ENCODE measurements at regions not wholly inside any gene's neighbourhood (a gene's known extent, or its start where the extent isn't known, plus 50 kb on each side); places are given as distances from the start of the nearest gene placed in this dataset.

GRCh38 chr5:97874491-97874890 is 691.4 kb upstream of the RIOK2 start:
- TF ChIP-seq POLR2AphosphoS5 (IDR thresholded peaks at IDR 0.05; ENCODE audit: low read depth, low read length) (no peak), SIN3A (IDR thresholded peaks at IDR 0.05; ENCODE audit: borderline replicate concordance, insufficient read depth, low read length) (no peak), TAF1 (IDR thresholded peaks at IDR 0.05; ENCODE audit: borderline replicate concordance, insufficient read depth, low read length) (no peak), FOXP2 (optimal IDR thresholded peaks at IDR 0.05; ENCODE audit: borderline replicate concordance, extremely low read depth, extremely low read length, insufficient read depth) (no peak), REST (IDR thresholded peaks at IDR 0.05; ENCODE audit: insufficient read depth in 1 of 2, low read depth in 2 of 2, low read length in 2 of 2) (no peak)

- TF ChIP-seq REST (IDR thresholded peaks at IDR 0.05; ENCODE audit: insufficient read depth in 1 of 2, low read depth in 2 of 2, low read length in 2 of 2), result no peak
- no peak for TF ChIP-seq POLR2AphosphoS5 (IDR thresholded peaks at IDR 0.05; ENCODE audit: low read depth, low read length)
- TF ChIP-seq TAF1 (IDR thresholded peaks at IDR 0.05; ENCODE audit: borderline replicate concordance, insufficient read depth, low read length), result no peak
- TF ChIP-seq FOXP2 (optimal IDR thresholded peaks at IDR 0.05; ENCODE audit: borderline replicate concordance, extremely low read depth, extremely low read length, insufficient read depth), result no peak
- TF ChIP-seq SIN3A (IDR thresholded peaks at IDR 0.05; ENCODE audit: borderline replicate concordance, insufficient read depth, low read length), result no peak
Measured at GRCh38 chr5:97876272-97876671, 693.2 kb upstream of the RIOK2 start.

DNA sequence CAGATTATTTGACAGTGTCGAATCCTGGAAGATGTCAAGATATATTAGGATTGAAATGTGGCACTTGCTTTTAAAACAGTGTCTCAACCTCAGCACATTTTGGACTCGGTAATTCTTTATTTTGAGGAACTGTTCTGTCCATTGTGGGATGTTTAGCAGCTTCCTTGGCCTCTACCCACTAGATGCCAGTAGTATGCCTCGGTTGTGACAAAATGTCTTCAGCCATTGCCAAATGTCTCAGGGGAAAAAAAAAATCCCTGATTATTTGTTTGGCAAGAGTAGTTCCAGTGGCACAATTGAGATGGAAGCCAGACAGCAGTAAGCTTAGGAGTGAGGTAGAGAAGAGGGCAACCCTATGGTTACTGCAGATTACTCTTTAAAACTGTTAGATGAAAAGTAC is 694.5 kb upstream of the RIOK2 start:
- TF ChIP-seq POLR2AphosphoS5 (IDR thresholded peaks at IDR 0.05; ENCODE audit: low read depth, low read length) (no peak), SIN3A (IDR thresholded peaks at IDR 0.05; ENCODE audit: borderline replicate concordance, insufficient read depth, low read length) (no peak), REST (IDR thresholded peaks at IDR 0.05; ENCODE audit: insufficient read depth in 1 of 2, low read depth in 2 of 2, low read length in 2 of 2) (no peak), TAF1 (IDR thresholded peaks at IDR 0.05; ENCODE audit: borderline replicate concordance, insufficient read depth, low read length) (no peak), FOXP2 (optimal IDR thresholded peaks at IDR 0.05; ENCODE audit: borderline replicate concordance, extremely low read depth, extremely low read length, insufficient read depth) (no peak)

GRCh38 chr5:97888439-97888838 is 705.4 kb upstream of the RIOK2 start:
- no peak for TF ChIP-seq TAF1 (IDR thresholded peaks at IDR 0.05; ENCODE audit: borderline replicate concordance, insufficient read depth, low read length)
- TF ChIP-seq REST (IDR thresholded peaks at IDR 0.05; ENCODE audit: insufficient read depth in 1 of 2, low read depth in 2 of 2, low read length in 2 of 2), result no peak
- no peak for TF ChIP-seq POLR2AphosphoS5 (IDR thresholded peaks at IDR 0.05; ENCODE audit: low read depth, low read length)
- no peak for TF ChIP-seq SIN3A (IDR thresholded peaks at IDR 0.05; ENCODE audit: borderline replicate concordance, insufficient read depth, low read length)
- no peak for TF ChIP-seq FOXP2 (optimal IDR thresholded peaks at IDR 0.05; ENCODE audit: borderline replicate concordance, extremely low read depth, extremely low read length, insufficient read depth)

- TF ChIP-seq SIN3A (IDR thresholded peaks at IDR 0.05; ENCODE audit: borderline replicate concordance, insufficient read depth, low read length) (no peak), REST (IDR thresholded peaks at IDR 0.05; ENCODE audit: insufficient read depth in 1 of 2, low read depth in 2 of 2, low read length in 2 of 2) (no peak), TAF1 (IDR thresholded peaks at IDR 0.05; ENCODE audit: borderline replicate concordance, insufficient read depth, low read length) (no peak), FOXP2 (optimal IDR thresholded peaks at IDR 0.05; ENCODE audit: borderline replicate concordance, extremely low read depth, extremely low read length, insufficient read depth) (no peak), POLR2AphosphoS5 (IDR thresholded peaks at IDR 0.05; ENCODE audit: low read depth, low read length) (no peak)
Measured at GRCh38 chr5:97891971-97892370, 708.9 kb upstream of the RIOK2 start.
